GM10847 (cell line): ENCODE measurements at regions not wholly inside any gene's neighbourhood (a gene's known extent, or its start where the extent isn't known, plus 50 kb on each side); places are given as distances from the start of the nearest gene placed in this dataset.

Experiments used
- POLR2A ChIP-seq: IDR thresholded peaks from 2 replicates; pipeline ENCODE4 v1.6.1; 2011; ENCODE audit not compliant: insufficient read length; ENCODE audit errors: extremely low read depth

DNA sequence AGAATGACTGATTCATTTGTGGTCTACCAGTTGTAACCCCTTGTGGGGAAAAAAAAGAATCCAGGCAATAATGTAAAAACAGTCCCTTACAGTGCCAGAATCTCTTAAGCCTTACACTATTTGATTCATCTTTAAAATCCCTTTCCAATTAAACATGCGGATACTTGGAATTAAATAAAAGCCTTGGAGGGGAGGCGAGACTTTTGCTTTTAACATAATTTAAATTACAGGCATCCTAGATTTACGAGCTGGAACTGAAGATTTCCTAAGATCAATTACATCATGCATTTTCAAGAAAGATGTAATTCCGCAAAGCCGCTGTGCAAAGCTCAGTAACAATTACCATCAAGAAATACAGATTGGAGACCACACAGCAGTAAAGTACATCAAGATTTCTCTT is 370.2 kb downstream of the MTRR start:
- TF ChIP-seq POLR2A = no peak

DNA sequence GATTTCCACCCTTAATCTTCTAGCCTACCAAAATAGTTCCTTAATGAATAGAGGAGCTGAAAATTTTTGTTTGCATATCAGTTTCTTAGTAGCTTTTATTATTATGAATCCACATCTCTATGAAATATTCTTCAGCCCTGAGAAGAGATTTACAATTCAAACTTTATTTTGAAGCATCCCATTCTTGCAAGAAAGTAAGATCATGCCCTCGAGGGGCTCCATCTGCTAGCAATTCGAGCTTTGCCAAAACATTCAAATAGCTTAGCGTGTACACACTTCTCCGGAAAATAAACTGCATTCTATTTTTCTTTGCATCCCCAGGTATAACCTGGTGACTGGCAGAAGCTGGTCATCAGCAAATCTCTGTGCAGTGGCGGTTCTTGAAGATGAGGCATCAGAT is 370.7 kb downstream of the MTRR start:
- TF ChIP-seq POLR2A = no peak

DNA sequence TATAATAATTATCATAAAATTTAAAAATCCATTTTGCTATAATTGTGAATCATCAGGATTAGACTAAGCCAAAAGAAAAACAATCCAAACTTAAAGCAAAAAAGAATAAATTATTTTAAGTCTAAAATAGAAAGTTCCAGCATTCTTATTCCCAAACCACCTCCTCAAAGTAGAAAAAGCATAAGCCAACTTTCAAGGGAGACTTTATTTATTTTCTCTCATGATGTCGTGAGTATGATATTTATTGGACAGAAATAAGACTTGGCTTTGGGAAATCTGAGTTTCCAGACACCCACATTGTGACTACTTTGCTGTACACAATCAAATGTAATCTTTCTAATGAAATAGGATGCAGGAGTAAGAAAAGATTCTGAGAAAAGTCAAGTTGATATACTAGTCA is 372.1 kb downstream of the MTRR start:
- no peak for TF ChIP-seq POLR2A

DNA sequence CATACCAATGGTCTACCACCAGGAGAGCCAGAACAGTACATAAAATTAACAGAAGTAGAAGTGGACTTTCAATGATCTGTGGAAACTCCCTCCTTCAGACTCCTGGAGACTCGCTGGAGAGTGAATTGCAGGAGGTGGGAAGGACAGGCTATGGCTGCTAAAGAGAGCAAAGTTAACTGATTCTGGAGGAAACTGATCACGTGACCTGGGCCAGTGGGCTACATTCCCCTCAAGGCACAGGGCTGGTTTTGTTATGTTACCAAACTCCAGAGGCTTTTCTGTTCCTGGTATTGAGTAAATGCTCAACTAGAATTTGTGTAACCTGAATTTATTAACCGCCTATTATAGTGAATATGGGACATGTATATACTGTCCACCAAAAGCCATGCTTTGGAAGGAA is 372.6 kb downstream of the MTRR start:
- no peak for TF ChIP-seq POLR2A

DNA sequence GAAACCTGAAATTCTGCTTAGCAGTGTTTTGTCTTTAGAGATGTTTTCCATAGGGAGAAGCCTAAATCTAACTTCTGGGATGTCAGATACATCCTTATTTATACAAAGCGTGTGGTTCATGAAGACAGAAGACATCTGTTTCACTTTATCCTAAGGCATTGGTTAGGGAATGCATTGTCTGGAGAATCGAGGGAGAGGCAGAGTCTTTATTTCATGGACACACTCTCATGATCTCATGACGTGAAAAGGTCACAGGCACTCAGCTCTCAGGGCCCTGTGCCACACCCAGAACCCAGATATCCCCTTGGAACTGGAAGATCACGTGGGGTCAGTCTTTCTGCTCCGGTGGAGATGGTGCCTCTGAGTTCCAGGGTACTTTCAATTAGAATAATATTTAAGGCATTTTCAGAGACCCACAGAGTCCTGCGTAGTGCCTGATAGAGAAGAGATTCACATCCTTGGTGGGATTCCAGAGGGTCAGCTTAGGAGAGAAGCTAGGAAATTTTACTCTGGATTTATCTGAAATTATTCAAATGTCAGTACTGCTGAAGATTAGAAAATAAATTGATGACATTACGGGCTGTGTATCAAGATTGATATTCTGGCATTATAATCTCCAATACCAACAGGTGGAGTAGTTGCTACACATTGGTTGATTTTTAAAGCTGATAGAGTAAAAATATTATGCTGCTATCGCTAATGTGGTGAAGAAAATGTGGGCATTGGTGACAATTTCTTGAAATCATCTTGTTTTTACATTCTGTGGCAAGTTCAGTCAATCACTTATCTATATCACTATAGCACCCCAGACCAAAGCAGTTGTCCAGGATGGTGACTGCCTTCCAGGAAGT is 378.3 kb downstream of the MTRR start:
- TF ChIP-seq POLR2A = no peak

DNA sequence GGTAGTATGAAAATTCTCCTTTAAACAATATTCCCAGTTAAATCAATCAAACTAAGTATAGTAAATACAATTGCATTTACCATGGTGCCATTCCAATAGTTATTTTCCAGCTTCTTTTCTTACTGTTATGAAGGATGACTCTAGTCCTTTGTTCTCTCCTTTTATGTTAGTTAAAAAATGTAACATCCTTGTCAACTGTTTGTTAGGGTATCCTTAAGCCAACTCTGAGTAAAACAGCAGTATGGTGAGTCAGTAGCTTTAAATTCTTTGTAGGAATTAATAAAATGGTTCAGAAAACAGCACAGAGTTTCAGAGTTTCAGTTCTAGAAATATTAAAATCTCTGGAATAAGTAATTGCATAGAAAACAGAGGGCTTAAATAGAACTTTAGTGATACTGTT is 384.4 kb downstream of the MTRR start:
- TF ChIP-seq POLR2A = no peak

DNA sequence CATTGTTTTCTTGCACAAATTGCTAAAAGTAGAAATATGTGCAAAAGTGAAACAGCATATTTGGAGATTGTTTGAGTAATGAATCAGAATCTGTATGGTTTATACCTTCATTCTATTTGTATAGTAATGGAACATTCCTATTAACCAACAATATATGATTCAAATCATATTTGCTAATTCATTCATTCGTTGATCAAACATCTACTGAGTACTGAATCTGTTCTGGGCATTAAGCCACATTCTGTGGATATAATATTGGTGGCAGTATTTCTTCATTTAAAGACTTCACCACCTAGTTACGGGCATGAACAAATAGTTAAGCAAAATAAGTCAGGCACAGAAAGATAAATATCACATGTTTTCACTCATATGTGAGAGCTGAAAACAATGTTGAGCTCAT is 385.7 kb downstream of the MTRR start:
- no peak for TF ChIP-seq POLR2A

DNA sequence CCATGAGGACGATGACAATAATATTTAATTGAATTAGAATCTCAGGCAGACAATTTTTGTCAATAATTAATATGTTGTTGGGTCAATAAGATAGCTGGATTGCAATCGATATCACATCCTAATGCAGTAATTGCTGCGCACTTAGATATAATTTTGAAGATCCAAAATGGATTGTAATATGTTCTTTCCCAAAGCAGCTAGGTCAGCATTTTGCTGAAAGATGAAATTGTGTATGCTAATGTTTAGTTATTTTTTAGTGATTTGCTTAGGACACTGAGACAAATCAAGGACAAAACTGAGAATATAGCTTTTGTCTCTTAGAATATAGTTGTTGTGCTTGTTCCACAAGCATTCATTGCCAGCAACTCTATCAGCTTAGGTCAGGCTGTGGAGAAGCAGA is 389.9 kb downstream of the MTRR start:
- no peak for TF ChIP-seq POLR2A

DNA sequence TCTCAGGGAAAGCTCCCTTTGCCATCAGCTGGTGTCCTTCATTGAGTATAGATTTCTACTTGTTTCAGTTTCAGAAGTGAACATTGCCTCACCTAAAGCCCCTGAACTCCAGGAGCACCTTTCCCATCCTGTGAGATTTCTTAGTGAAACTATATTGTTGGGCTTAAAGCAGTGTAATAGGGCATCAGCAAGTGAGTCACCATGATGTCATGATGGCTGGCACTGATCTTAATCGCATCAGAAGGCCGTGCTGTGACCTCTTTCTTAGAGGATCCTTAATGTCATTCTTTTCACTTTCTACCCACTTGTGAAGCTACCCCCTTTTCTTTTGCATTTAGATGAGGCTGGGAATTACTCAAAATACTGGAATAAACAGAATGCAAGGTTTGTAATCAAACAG is 401.3 kb downstream of the MTRR start:
- TF ChIP-seq POLR2A = no peak

DNA sequence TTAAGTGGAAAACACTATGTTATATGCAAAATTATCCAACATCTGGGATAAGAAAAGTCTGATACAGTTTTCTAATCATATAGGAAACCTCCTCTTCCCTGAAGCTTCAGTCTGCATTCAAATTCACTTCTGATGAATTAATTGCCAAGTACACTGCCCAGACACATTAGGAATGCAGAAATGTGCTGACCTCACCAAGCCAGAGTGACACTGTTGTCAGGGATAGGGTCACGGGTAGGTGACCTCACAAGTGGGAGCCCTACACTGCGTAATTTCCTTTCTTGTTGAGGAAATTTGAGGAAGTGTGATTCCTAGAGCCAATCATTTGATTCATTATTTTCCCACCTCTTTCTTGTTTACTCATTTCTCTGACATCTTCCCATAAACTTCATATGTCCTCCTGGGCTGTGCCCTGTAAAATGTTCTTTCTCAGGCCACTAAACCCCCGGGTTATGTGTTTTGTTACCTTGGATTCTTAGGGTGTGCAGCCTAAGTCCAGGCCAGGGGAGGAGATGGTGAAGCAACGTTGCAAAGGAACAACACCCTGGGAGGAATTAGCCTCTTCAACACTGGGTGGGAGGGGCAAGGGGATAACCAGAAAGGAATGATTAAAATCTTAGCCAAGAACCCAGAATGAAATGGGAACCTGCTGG is 411.9 kb downstream of the MTRR start:
- no peak for TF ChIP-seq POLR2A

DNA sequence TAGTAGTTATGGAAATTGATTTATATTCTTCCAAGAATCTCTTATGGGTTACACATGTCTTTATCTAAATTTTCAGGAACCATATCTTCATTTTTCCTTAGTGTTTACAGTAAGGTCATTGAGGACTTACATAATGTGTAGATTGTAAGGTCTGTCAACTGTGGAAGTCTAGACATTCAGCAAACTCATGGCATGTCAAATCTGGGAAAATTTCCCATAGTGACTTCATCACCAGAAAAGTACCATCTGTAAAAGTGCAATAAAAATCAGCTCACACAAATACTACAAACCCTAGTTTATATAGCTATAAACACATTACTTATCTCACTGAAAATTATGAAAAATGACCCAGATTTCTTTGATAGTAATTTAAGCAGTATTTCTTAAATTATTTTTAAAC is 419.4 kb downstream of the MTRR start:
- TF ChIP-seq POLR2A = no peak

DNA sequence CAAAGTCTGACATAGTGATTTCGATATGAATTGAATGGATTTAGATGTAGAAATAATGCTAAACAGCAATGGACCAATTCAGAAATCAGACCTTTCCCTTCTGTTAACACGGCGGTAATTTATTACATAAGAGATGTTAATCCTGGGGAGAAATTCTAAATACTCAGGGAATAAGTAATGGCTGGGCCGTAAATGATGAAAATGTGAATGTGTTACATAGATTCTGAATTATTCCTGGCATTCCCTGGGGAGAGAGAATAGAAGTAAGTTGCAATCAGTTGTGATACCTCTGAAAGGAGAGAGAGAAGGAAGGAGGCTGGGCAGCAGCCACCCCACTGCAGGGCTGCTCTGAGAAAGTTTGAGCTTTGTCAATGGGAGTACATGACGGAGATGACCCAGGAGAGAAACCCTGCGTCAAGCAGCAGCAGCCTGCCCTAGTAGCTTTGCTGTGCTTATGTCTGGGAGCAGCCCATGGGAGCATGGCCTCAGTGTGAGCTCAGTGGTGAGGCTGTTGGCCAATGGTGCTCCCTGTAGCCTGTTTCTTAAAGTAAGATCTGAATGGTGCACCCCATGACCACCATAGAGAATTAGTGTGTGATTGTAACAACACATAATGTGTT is 420.1 kb downstream of the MTRR start:
- TF ChIP-seq POLR2A = no peak

DNA sequence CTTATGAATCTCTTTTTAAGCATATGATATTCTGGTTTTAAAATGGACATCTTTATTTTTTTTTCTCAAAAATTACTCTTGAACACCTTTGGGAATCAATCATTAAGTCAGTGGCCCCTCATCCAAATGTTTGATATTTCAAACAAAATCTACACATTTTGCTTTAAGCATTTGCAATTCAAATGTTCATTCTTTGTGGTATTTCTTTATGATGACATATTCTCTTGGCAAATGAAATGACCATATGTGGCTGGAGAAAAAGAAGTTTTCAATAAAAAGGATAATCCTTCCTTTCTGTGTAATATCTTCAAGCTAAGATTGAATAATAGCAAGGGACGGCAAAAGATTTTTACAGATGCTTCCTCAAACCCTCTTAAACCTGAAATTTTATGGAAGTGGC is 420.8 kb downstream of the MTRR start:
- no peak for TF ChIP-seq POLR2A

DNA sequence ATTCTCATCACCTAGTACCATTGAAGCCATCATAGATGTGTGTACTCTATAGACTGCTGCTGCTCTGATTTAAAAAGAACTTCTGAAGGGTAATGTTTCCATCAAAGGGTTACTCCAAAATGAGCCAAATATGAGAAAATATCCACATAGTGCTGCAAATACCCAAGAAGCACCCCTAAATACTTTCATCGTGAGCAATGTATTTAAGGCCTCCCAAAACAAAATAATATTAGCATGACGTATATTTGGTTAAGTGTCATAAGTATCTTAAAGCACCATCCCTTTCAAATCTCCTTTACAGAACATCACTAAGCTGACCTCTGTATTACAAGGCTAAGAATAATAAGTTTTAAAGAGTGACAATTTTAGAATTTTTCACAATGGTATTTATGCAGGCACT is 421.8 kb downstream of the MTRR start:
- no peak for TF ChIP-seq POLR2A

DNA sequence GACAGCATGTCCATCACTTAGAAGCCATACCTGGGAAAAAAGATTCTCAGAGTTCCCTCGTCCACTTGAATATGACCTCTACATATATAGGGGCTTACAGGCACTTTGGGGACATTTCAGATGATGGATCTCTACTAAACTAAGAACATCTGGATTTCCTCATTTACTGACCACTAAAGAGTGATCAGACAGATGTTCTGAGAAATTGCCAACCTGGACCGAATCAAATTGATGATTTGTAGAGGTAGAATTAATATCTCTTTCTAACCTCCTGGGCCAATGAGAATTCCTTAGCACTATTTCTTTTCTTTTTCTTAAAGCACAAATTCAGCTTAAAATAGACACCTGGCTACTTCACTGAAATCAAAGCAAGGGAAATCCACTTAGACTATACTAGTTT is 422.7 kb downstream of the MTRR start:
- no peak for TF ChIP-seq POLR2A

DNA sequence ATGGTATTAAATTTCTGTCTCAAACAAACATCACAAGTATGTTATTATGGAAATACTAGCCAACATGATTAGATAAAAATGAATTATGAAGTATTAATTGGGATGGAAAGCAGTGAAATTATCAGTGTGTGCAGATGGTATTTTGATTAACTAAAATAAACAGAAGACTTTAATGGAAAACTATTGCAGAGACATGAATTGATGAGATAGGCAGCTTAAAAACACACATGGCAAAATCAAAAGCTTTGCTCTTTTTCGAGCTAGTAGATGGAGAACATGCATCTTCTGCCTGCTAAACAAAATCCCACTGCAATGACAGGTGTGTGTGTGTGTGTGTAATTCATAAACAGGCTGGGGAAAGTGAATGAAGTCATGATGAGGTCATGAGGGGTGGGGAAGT is 426.2 kb downstream of the MTRR start:
- no peak for TF ChIP-seq POLR2A
